KMS-11 (cell line): ENCODE measurements at regions not wholly inside any gene's neighbourhood (a gene's known extent, or its start where the extent isn't known, plus 50 kb on each side); places are given as distances from the start of the nearest gene placed in this dataset.

Source experiments
- H2AFZ ChIP-seq: fragments of 200-600 bp; sonication (generic); 2 replicates; pipeline ENCODE4 v1.6.1; 2016; ENCODE audit warnings: antibody characterized with exemption, mixed run types, low read depth
- H3K27ac ChIP-seq: fragments of 200-600 bp; sonication (generic); 2 replicates; pipeline ENCODE4 v1.6.1; 2016; ENCODE audit warnings: mild to moderate bottlenecking, mixed run types
- H3K27me3 ChIP-seq: fragments of 200-600 bp; sonication (generic); 2 replicates; pipeline ENCODE4 v1.6.1; 2017; ENCODE audit warnings: mild to moderate bottlenecking, low read depth, mixed run types, moderate library complexity; ENCODE audit not compliant: insufficient read depth
- H3K36me3 ChIP-seq: fragments of 200-600 bp; sonication (generic); 2 replicates; pipeline ENCODE4 v1.6.1; 2017; ENCODE audit warnings: mild to moderate bottlenecking, mixed run types; ENCODE audit not compliant: insufficient read depth
- H3K4me1 ChIP-seq: fragments of 200-600 bp; sonication (generic); 2 replicates; pipeline ENCODE4 v1.6.1; 2016; ENCODE audit warnings: mild to moderate bottlenecking, low read depth, mixed run types; ENCODE audit not compliant: poor library complexity, severe bottlenecking
- H3K4me2 ChIP-seq: fragments of 200-600 bp; sonication (generic); 2 replicates; pipeline ENCODE4 v1.7.0; 2016; ENCODE audit warnings: mild to moderate bottlenecking, mixed run types
- H3K4me3 ChIP-seq: fragments of 200-600 bp; sonication (generic); IDR thresholded peaks from 2 replicates; pipeline ENCODE4 v1.6.1; 2017; ENCODE audit warnings: low read depth, low read length, mixed read lengths; ENCODE audit not compliant: insufficient read depth
- H3K79me2 ChIP-seq: fragments of 200-600 bp; sonication (generic); 2 replicates; pipeline ENCODE4 v1.6.1; 2016; ENCODE audit warnings: low read depth, mixed run types; ENCODE audit not compliant: insufficient read depth
- H3K9ac ChIP-seq: fragments of 200-600 bp; sonication (generic); 2 replicates; pipeline ENCODE4 v1.6.1; 2016; ENCODE audit warnings: mild to moderate bottlenecking, mixed run types
- H4K20me1 ChIP-seq: fragments of 200-600 bp; sonication (generic); 2 replicates; pipeline ENCODE4 v1.6.1; 2016; ENCODE audit warnings: mild to moderate bottlenecking, mixed run types; ENCODE audit not compliant: insufficient read depth
- TF ChIP-seq, protein P1 (sequence below): fragments of 200-600 bp; sonication (generic); conservative IDR thresholded peaks from 2 replicates; pipeline ENCODE4 v1.6.1; 2017; ENCODE audit warnings: low read depth, mild to moderate bottlenecking, antibody characterized with exemption, low read length, moderate library complexity, mixed read lengths

- Histone ChIP-seq H3K4me3 (no peak overlapping the region), H3K4me1 (no peaks in the 10 kb centered on the region), H3K4me2 (no peak overlapping the region), H2AFZ (no peak overlapping the region), H3K9ac (no peak overlapping the region), H3K27ac (no peak overlapping the region), H3K36me3 (no peaks in the 10 kb centered on the region), H3K79me2 (no peaks in the 10 kb centered on the region), H4K20me1 (no peaks in the 10 kb centered on the region), H3K27me3 (no peaks in the 10 kb centered on the region)
- TF ChIP-seq, protein P1, sequence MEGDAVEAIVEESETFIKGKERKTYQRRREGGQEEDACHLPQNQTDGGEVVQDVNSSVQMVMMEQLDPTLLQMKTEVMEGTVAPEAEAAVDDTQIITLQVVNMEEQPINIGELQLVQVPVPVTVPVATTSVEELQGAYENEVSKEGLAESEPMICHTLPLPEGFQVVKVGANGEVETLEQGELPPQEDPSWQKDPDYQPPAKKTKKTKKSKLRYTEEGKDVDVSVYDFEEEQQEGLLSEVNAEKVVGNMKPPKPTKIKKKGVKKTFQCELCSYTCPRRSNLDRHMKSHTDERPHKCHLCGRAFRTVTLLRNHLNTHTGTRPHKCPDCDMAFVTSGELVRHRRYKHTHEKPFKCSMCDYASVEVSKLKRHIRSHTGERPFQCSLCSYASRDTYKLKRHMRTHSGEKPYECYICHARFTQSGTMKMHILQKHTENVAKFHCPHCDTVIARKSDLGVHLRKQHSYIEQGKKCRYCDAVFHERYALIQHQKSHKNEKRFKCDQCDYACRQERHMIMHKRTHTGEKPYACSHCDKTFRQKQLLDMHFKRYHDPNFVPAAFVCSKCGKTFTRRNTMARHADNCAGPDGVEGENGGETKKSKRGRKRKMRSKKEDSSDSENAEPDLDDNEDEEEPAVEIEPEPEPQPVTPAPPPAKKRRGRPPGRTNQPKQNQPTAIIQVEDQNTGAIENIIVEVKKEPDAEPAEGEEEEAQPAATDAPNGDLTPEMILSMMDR = no peak
Measured at GRCh38 chr18:26639149-26639548, 90.8 kb upstream of the KCTD1 start.

- Histone ChIP-seq H3K4me3 (no peak overlapping the region), H4K20me1 (no peaks in the 10 kb centered on the region), H3K9ac (no peak overlapping the region), H3K79me2 (no peaks in the 10 kb centered on the region), H3K4me2 (no peak overlapping the region), H3K27ac (no peak overlapping the region), H3K4me1 (no peaks in the 10 kb centered on the region), H2AFZ (no peak overlapping the region), H3K36me3 (no peaks in the 10 kb centered on the region), H3K27me3 (no peaks in the 10 kb centered on the region)
- TF ChIP-seq, protein P1 = no peak
Measured at GRCh38 chr18:26637983-26638382, 89.6 kb upstream of the KCTD1 start.

GRCh38 chr18:26637324-26637723, 89.0 kb upstream of the KCTD1 start:
- H3K4me3 ChIP-seq = no peak overlapping the region
- no peaks in the 10 kb centered on the region for H4K20me1 ChIP-seq
- no peaks in the 10 kb centered on the region for H3K27me3 ChIP-seq
- no peak overlapping the region for H2AFZ ChIP-seq
- H3K79me2 ChIP-seq = no peaks in the 10 kb centered on the region
- H3K27ac ChIP-seq = no peak overlapping the region
- H3K4me2 ChIP-seq = no peak overlapping the region
- H3K36me3 ChIP-seq = no peaks in the 10 kb centered on the region
- TF ChIP-seq, protein P1 = no peak
- no peaks in the 10 kb centered on the region for H3K4me1 ChIP-seq
- H3K9ac ChIP-seq = no peak overlapping the region

DNA sequence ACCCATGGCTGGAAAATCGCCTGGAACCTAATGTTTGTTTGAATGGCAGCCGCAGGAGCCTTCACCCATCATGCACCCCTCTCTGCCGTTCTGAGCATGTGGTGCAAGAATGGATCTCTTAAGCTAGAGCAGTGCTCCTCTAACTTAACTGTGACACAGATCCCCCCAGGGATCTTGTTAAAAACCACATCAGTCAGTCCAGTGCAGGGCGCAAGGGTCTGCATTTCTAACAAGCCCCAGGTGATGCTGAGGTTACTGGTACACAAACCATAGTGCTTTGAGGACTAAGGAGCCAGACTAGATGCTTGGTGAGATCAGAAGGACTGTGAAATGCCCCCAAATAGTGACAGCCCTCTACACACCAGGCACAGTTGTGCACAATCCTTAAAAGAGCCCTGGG, 87.1 kb upstream of the KCTD1 start:
- no peaks in the 10 kb centered on the region for H3K4me1 ChIP-seq
- H4K20me1 ChIP-seq = no peaks in the 10 kb centered on the region
- H2AFZ ChIP-seq = no peak overlapping the region
- H3K9ac ChIP-seq = no peak overlapping the region
- no peaks in the 10 kb centered on the region for H3K79me2 ChIP-seq
- TF ChIP-seq, protein P1 = no peak
- H3K27ac ChIP-seq = no peak overlapping the region
- no peak overlapping the region for H3K4me3 ChIP-seq
- no peaks in the 10 kb centered on the region for H3K36me3 ChIP-seq
- H3K27me3 ChIP-seq = no peaks in the 10 kb centered on the region
- H3K4me2 ChIP-seq = no peak overlapping the region
